ENCODE measurements at regions not wholly inside any gene's neighbourhood (a gene's known extent, or its start where the extent isn't known, plus 50 kb on each side); places are given as distances from the start of the nearest gene placed in this dataset.

GRCh38 chr1:113018911-113019310, 54.1 kb upstream of the LRIG2 start:
- Mint-ChIP-seq H3K4me1 (ENCODE audit: low read depth) (no peaks in the 10 kb centered on the region), H3K4me3 (no peak overlapping the region), H3K36me3 (ENCODE audit: low read depth) (no peaks in the 10 kb centered on the region), H3K27ac (no peak overlapping the region), H3K9me3 (no peaks in the 10 kb centered on the region), H3K27me3 (no peaks in the 10 kb centered on the region)
- intact Hi-C loops (cut with micrococcal nuclease), result no loop called here
- ATAC-seq, result no peak
- ChIA-PET POLR2A (no interaction called here), CTCF (no interaction called here)
- DNase-seq, result no peak
- TF ChIP-seq, protein P1, sequence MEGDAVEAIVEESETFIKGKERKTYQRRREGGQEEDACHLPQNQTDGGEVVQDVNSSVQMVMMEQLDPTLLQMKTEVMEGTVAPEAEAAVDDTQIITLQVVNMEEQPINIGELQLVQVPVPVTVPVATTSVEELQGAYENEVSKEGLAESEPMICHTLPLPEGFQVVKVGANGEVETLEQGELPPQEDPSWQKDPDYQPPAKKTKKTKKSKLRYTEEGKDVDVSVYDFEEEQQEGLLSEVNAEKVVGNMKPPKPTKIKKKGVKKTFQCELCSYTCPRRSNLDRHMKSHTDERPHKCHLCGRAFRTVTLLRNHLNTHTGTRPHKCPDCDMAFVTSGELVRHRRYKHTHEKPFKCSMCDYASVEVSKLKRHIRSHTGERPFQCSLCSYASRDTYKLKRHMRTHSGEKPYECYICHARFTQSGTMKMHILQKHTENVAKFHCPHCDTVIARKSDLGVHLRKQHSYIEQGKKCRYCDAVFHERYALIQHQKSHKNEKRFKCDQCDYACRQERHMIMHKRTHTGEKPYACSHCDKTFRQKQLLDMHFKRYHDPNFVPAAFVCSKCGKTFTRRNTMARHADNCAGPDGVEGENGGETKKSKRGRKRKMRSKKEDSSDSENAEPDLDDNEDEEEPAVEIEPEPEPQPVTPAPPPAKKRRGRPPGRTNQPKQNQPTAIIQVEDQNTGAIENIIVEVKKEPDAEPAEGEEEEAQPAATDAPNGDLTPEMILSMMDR (IDR thresholded peaks at IDR 0.05), result no peak

GRCh38 chr1:113021430-113022085, 51.4 kb upstream of the LRIG2 start:
- ChIA-PET CTCF (no interaction called here), POLR2A (no interaction called here)
- H3K4me3 Mint-ChIP-seq, result no peak overlapping the region
- H3K4me1 Mint-ChIP-seq (ENCODE audit: low read depth), result no peaks in the 10 kb centered on the region
- ATAC-seq, result no peak
- intact Hi-C loops (cut with micrococcal nuclease), result no loop called here
- H3K27me3 Mint-ChIP-seq, result no peaks in the 10 kb centered on the region
- no peak for DNase-seq
- no peak overlapping the region for H3K27ac Mint-ChIP-seq
- H3K36me3 Mint-ChIP-seq (ENCODE audit: low read depth), result no peaks in the 10 kb centered on the region
- H3K9me3 Mint-ChIP-seq, result no peaks in the 10 kb centered on the region
- TF ChIP-seq, protein P1 (IDR thresholded peaks at IDR 0.05), result no peak

Measured in activated CD8-positive, alpha-beta T cell treated with anti-CD3 and anti-CD28 coated beads for 36 hours (primary cell).